GM18499 (cell line): ENCODE measurements at regions not wholly inside any gene's neighbourhood (a gene's known extent, or its start where the extent isn't known, plus 50 kb on each side); places are given as distances from the start of the nearest gene placed in this dataset.
A peak's percentile ranks its signal among the peaks of the same experiment; 100 is the strongest.
"Not testable (repeated sequence)": the region's sequence is repeated elsewhere in the genome, so short reads cannot be mapped to it uniquely, and the experiment has no call there.

ENCODE experiments used
- ATAC-seq: cut with Tn5 transposase; IDR thresholded peaks from one replicate; pipeline ENCODE4 v1.9.1; 2021; ENCODE audit warnings: moderate number of reproducible peaks; ENCODE audit not compliant: insufficient read depth, unreplicated experiment

DNA sequence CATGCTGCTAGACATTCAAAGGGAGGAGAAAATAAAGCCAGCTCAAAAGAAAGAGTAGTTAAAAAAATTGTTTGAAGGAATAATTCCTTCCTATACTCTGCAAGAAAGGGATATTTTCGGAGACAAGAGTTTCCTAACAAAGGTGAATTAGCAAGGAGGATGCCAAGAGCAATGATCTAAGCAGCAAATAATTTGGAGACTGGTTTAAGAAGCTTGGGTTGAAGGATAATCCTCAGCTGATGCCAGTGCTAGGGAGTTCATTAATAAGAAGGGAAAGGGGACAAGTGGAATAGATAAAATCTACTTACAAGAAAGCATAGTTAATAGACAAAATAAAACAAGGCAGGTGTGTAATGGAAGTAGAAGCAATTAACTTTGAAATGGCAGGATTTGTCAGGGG, 372.3 kb downstream of the NDFIP2 start:
- ATAC-seq: no peak

DNA sequence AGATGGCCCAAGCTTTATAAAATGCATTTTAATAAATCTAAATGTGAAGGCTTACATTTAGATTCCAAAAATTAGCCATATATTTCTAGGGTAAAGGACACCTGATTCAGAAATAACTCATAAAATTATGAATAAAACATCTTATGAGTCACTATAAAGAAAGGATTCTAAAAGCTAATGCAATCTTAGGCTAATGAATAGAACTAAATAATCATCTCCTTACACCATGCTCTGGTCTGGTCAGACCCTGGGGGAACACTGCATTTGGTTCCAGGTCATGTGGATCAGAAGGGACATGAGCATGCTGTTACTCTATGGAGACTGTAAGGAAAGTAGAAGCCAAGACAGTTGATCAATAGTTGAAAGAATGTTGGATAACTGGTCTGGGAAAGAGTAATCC, 370.4 kb downstream of the NDFIP2 start:
- no peak for ATAC-seq

DNA sequence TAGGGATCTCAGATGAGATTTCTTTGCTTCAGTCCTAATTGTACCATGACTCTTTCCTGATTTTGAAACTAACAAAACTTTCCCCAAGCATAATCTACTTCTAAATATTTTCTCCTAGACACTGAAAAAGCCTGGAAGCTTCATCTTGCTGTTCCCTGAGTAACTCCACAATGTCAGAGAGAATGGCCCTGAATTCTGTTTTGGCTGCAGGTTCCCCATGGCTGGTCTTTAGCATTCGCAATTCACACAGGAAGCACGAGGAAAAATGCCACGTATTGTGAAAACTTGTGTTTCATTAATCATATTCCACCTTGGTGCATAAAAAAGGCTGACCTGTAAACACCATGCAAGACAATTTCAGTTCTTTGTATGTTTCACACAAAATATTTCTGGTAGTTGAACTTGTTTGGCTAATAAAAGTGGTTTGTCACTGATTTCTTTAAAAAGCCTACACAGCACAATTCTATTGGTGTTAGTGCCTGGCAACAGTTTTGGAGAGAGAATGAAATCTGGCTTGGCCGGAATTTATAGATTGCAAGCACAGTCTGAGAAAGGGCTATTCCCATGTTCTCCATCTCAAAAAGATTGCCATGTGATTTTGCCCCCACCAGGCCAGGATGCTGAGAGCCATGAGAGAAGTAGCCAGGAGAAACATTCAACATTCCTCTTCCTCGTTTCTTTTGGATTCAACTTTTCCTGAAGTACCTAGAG, 367.1 kb downstream of the NDFIP2 start:
- ATAC-seq: no peak

DNA sequence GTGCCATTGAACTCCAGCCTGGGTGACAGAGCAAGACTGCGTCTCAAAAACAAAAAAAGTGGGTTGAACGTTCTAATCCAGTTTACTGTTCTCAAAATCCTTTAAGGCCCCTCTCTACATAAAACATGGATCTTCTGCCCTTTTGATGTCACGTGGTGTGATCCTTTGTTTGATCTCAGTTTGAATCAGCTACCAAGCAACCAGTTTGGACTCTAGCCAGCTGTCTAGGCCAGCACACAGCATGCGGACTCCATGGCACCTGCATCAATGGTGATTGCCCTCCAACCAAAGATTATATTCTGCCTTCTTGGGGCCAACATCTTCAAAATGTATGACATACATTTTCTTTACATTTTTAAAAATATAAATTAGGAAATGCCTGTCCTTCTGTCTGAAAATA, 365.4 kb downstream of the NDFIP2 start:
- ATAC-seq: no peak

DNA sequence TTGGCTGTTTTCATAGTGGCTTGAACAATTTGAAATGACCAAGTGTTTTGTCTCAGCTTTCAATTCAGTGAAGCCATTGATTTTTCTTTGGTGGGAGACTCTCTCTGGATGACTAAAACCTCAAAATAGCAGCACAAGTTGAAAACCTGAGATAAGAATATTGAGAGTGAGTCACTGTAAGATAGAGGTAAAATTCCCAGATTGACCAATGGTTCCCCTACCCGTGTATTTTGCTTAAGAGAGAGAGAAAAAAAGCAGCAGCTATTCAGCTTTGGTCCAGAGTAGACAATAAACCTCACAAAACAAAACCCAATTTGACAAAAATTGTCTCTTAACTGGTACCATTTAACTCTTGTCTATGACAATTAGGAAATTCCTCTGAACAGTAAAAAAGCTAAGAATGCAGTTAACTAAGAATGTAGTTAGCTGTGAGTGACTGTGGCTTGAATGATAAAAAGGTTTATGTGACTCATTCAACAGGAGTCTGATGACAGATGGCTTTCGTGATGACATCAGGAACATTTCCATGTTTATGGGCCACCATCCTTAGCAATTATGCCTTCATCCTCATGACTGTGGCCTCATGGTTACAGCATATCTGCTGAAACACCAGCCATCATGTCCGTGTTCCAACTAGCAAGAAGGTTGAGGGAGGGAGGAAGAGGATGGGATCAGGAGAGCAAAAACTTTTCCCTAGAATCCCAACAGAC, 356.9 kb downstream of the NDFIP2 start:
- no peak for ATAC-seq

DNA sequence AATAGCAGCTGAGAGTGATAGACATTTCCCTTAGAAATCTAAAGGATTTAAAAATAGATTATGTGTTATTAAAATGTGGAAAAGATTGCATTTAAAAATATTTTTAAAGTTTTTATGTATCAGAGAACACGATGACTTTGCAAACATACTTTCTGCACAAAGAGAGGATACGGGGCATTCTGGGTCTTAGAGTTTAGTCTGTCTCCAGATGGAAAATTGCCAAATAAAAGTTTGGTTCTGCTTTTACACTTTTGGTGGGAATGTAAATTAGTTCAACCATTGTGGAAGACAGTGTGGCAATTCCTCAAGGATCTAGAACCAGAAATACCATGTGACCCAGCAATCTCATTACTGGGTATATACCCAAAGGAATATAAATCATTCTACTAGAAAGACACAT, 355.2 kb downstream of the NDFIP2 start:
- ATAC-seq: not testable (repeated sequence)

DNA sequence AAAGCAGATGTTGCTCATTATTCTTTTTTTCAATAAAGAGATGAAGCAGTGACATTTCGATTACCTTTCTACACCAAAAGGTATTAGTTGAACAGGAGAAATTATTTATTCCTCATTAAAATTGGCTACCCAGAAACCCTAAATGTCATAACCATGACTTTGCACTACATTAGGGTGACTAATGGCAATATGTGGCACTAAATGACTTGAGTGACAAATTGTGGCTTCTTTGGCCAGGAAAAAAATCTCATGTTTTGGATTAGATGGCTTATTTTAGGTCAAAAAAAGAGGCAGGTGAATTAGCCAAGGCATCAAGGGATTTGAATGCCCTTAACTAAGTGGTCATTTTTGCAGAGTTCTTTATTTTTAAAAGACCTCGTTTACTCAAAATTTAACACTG, 353.9 kb downstream of the NDFIP2 start:
- no peak for ATAC-seq

DNA sequence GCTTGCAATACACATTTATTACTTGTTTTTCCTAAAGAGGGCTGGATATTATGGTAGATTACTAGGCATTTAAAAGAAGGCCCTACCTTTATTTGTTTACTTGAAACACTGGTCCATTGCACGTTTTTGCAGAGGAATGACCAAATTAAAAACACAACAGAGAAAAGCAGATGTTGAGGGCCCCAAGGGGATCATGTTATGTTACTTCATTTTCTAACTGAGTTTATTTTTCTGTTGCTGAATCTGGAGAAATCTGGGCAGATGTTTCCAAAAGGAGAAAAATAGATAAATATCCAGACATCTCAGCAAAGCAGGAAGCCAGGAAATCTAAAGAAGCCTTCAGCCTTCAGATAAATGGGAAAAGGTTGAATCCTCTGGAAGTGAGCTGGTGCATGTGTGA, 353.0 kb downstream of the NDFIP2 start:
- no peak for ATAC-seq

DNA sequence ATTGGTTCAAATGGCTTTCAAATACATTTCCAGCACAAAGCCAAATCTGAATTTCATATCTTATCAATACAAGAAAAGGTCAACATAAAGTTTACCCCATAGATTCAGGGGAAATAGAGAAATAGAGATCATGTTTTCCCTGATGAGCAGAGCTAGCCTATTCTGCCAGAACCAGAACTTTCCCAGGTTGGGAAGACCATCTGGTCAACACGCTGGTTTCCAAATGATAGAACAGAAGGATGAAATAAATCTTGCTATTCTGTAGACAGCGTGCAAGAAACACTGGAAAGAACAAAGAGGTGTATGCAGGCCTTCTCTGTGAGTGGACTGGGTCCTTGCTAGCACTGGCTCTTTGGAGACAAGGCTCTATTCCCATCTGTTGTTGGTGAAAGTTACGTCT, 350.6 kb downstream of the NDFIP2 start:
- ATAC-seq: no peak

DNA sequence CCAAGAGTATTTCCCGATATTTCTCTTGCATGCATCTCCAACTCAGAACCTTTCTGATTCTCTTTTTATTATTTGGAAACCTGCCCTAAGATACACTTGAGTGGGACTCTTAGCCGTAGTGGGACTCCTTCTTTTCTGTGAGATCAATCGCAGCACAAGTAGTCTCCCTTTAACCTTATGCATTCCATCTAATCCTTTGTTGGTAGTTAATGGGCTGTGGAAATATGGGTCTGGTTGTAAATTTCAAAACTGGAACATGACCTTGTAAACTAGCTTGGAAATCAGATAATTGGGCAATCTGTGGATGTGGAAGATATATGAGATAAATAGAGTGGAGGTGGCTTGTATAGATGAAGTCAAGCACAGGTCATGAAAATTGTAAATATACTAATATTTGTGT, 350.0 kb downstream of the NDFIP2 start:
- ATAC-seq: no peak

DNA sequence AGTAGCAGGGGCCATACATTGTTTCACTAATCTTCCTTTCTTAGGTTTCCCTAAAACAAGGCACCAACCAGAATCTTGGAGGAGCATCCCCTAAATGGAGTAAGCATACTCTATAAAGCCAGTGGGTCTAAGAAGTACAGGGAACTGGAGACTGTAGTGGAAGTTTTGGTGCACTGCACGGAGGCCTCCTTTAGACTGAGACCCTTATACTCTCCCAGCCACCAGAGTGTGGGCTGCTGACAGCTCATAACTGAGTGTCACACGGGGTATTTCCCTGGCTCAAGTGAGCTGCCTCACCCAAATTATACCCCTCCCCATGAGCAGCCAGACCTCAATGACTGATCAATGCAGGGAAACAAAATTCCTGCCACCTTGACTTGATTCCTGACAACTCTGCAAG, 349.5 kb downstream of the NDFIP2 start:
- ATAC-seq: no peak

DNA sequence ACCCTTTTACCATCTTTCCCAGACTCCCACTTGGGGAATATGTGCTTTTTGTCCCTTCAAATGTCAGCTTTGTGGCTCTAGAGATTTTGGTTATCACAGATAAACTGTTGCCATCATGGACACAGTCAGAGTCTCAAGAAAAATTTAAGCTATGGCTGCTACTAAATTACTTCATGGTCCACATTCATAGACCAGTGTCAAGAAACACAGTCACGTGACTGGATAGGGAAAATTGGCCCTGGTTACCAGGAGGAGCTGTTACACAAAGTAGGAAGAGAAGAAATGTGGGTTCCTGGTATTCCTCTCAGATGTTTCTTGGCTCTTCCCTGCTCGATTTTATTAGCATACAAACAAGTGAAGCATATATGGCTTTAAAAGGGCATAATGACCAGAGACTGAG, 348.9 kb downstream of the NDFIP2 start:
- no peak for ATAC-seq

DNA sequence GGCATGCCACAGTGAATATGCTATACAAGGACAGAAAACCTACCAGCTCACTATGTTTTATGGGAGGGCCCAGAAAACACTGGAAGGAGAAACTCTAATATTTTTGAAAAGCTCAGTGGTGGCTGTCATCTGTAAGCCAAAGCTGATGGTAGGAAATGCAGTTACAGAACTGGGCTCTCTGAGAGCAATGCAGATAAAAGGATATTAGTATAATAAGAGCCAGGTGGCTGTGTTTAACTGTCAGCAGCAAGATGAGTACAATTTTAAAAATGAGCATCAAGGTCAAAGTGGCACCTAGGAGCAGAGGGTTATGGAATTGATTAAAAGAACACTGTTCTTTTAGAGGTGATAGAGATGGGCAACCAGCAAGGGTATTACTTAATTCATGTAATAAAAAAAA, 345.0 kb downstream of the NDFIP2 start:
- ATAC-seq: no peak

DNA sequence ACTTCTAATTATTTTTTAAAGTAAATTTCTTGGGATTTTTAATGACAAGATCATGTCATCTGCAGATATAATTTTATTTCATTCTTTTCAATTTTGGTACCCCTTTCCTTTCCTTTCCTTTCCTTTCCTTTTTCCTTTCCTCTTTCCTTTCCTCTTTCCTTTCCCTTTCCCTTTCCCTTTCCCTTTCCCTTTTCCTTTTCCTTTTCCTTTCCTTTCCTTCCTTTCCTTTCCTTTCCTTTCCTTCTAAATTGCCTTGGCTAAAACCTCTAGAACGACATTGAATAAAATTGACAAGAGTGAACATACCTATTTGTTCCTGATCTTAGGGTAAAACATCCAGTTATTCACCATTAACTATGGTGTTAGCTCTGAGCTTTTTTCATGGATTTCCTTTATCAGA, 334.1 kb downstream of the NDFIP2 start:
- ATAC-seq: no peak

DNA sequence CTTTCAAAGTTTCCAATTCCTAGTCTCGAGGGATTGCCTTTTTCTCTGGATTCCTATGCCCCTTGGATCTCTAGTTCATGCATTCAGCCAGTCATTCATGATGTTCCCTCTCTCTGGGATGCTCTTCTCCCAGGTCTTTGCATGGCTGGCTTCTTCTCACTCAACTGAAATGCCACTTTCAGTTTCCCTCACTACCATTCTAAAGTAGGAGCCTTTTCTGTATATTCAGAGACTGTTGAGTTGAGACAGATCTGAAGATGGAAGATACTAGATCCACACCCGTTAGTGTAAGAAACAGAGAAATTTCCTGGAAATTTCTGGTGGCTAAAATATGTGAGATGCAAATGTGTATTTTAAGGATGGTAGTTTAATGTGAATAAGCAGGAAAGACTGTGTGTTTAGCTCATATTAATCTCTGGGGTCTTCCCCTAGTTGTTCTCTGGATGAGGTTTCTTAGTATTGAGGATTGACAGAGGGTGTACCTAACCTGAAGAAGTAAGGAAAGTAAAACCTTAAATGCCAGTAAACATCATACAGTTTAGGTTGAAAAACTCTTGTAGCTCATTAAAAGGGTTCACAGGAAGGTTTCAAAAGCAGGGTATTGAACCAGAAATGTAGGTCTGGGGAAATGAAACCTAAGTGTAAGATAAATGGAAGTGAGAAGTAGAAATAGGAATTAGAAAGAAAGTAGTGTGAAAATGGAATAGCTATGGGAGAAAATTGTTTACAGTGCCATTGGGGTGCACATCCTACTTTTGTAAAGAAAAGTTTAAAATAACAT, 331.3 kb downstream of the NDFIP2 start:
- peak; percentile 41 for ATAC-seq

DNA sequence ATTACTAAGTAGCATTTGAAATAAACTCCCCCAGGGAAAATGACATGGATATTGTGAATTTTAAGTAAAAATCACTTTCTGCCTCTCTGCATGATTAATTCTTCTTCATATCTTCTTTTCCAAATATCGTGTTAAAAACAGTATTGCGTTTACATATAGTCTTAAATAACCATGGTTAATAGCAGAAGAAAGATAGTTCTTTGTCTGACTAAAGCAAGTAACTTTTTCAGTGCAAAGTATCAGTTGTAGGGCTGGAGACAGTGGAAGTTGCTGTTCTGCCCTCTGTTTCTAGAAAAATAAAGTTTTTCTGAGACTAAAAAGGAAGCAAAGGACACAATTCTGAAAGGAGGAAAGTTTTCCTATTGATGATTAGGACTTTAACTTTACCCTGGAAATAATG, 330.2 kb downstream of the NDFIP2 start:
- ATAC-seq: no peak

DNA sequence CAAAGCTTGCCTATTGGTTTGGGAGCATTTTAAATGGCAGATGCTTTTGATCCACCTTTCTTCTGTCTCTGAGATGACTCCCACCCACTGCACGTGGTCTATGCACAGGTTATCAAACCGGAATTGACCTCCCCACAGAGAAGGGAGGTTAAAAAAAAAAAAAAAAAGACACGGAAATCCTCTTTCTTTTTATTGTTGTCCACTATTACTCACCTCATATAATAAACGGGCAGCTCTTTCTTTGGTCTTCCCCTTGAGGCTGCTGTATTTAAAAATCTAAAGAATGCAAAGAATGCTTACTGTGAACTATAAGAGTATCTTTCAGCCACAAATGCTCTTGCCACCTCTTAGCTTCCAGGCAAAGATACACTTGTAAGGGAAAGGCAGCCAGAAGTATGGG, 329.7 kb downstream of the NDFIP2 start:
- ATAC-seq: no peak

DNA sequence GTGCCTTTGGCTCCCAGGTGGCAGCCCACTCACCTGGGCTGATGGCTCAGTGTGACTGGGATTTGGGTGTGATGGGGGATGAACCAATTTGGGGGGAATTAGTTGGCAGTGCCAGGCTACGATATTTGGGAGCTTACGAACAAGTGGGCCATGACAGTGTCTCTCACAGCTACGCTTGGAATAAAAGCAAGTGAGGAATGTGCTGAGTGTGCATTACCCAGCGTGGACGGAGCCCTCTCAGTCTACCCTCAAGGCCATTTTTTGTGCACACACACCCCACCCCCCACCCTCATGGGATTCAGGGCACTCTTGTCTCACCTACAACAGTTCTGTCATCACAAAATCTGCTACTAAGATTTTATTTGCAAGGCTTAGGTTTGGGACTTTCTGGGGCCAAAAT, 329.1 kb downstream of the NDFIP2 start:
- ATAC-seq: no peak

DNA sequence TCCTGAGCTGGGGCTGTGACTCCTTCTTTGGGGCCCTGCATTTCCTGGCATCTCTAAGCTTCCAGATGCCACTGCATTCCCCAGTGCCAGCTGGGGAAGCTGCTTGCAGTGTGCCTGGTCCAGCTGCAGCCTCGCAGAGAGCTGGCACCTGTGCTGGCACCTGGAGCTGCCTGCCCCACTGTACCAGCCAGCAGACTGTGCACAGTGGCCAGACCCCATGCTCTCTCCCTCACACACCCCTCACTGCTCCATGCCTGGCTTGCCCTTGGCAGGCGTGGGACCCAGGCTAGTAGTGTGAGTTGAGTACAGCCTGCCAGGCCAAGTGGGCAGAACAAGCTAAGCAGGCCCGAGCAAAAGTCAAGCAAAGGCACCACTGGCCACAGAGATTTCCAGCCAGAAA, 327.5 kb downstream of the NDFIP2 start:
- ATAC-seq: no peak

DNA sequence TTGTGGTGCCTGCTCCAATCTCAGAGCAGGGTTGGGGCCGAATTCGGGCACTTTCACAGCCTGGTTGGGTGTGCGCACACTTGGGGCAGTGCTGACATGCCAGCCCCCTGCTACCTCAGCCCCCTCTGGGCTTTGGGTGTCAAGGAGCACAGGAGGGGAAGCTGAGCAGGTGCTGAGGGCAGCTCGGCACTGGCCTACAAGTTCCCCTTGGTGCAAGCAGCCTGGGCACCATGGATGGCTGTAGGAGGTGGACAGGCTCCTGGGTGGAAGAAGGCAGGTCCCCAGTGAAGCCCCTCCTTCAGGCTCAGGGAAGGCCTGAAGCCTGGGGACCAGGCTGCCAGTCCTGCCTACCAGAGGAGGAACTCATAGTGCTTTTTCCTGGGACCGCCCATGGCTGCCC, 326.6 kb downstream of the NDFIP2 start:
- ATAC-seq: no peak

DNA sequence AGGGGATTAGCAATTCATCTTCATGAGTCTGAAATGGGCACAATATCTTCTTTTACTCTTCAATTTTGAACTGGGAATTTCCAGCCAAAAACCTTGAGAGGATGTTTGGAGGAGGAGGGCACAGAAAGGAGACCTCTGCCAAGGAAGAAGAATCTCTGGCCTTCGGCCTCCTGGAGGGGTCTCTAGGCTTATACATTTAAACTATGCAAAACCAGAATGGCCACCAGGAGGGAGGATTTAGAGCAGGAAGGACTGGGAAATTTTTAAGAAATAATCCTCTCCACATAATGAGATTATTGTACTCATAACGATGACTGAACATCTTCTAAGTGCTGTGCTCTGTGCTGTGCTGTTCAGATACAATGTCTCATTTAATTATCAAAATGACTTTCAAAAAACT, 325.9 kb downstream of the NDFIP2 start:
- ATAC-seq: no peak
